HG03025 (cell line): ENCODE measurements at regions not wholly inside any gene's neighbourhood (a gene's known extent, or its start where the extent isn't known, plus 50 kb on each side); places are given as distances from the start of the nearest gene placed in this dataset.

Experiments
- ATAC-seq: cut with Tn5 transposase; IDR thresholded peaks from one replicate; pipeline ENCODE4 v1.9.1; 2021; ENCODE audit warnings: mild to moderate bottlenecking, moderate library complexity; ENCODE audit not compliant: unreplicated experiment, low FRiP score

DNA sequence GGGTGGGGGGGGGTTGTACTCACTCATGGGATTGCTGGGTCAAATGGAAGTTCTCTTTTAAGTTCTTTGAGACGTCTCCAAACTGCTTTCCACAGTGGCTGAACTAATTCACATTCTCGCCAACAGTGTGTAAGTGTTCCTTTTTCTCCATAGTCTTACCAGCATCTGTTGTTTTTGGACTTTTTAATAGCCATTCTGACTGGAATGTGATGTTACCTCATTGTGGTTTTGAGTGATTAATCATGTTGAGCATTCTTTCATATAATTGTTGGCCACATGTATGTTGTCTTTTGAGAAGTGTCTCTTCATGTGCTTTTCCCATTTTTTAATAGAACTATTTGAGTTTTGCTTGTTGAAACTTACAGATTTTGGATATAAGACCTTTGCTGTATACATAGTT is 94.9 kb upstream of the PLPPR1 start:
- no peak for ATAC-seq

- no peak for ATAC-seq
These were observed 91.1 kb upstream of the PLPPR1 start for GRCh38 chr9:100937382-100937781.

GRCh38 chr9:100938507-100938906 is 90.0 kb upstream of the PLPPR1 start:
- no peak for ATAC-seq

DNA sequence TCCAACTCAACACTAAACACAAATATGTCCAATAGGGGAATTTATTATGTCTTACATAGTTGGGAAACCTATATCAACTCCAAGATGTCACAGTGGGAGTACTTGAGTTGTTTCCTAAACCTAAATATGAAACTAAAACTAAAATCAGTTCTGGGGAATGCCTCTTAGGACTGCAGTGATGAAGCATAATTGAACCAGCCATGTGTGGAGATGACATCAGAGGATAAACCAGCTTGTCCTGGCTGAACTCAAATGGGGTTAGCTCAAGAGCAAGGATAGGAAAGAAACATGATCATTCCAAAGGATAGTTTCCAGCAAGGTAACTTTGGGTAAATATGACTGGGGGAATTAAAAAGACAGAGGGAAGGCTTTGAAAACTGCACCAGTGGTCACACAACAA is 88.9 kb upstream of the PLPPR1 start:
- ATAC-seq, result no peak

DNA sequence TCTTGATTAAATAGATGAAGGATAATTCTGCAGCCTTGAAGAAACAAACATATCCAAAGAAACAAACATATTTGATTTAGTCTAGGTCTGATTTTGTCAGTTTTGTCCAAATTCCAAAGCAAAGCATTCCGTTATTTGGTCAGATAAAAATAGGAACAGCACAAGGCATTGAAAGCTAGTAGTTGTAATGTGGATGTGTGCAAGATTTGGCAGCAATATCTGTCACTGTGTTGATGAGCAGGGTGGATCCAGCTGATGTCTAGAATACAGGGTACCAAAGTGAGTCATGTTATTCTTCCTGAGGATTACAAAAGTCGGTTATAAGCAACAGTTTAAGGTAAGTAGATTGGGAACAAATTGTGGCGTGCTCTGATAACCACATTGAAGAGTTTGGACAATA is 69.3 kb upstream of the PLPPR1 start:
- no peak for ATAC-seq
